ENCODE measurements at regions not wholly inside any gene's neighbourhood (a gene's known extent, or its start where the extent isn't known, plus 50 kb on each side); places are given as distances from the start of the nearest gene placed in this dataset.
"Not testable (repeated sequence)": the region's sequence is repeated elsewhere in the genome, so short reads cannot be mapped to it uniquely, and the experiment has no call there.

GRCh38 chr3:186444288-186444687, 82.3 kb upstream of the DGKG start:
- Histone ChIP-seq H3K36me3 (ENCODE audit: control insufficient read depth, insufficient read depth, low read length) (no peaks in the 10 kb centered on the region), H3K27me3 (replicated peaks; ENCODE audit: control insufficient read depth, insufficient read depth, low read length) (no peaks in the 10 kb centered on the region), H3K4me3 (replicated peaks; ENCODE audit: low read depth, low read length) (no peak overlapping the region)
- no peak for TF ChIP-seq CTCF (IDR thresholded peaks at IDR 0.05; ENCODE audit: insufficient read depth, low read length, poor library complexity, severe bottlenecking)
- no peak for DNase-seq (ENCODE audit: extremely low read depth, insufficient read length)

DNA sequence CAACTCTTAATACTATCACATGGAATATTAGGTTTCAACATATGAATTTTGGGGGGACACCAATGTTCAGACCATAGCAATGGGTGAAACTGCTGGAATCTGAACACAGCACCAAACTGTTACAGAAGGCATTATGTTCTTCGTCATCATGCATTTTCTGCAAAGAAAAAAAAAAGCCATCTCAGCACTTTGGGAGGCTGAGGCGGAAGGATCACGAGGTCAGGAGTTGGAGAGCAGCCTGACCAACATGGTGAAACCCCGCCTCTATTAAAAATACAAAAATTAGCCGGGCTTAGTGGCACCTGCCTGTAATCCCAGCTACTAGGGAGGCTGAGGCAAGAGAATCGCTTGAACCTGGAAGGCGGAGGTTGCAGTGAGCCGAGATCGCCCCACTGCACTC, 80.9 kb upstream of the DGKG start:
- not testable (repeated sequence) for H3K27me3 ChIP-seq (replicated peaks; ENCODE audit: control insufficient read depth, insufficient read depth, low read length); H3K36me3 ChIP-seq (ENCODE audit: control insufficient read depth, insufficient read depth, low read length); H3K4me3 ChIP-seq (replicated peaks; ENCODE audit: low read depth, low read length); DNase-seq (ENCODE audit: extremely low read depth, insufficient read length)

- H3K27me3 ChIP-seq (replicated peaks; ENCODE audit: control insufficient read depth, insufficient read depth, low read length), result no peaks in the 10 kb centered on the region
- no peak for TF ChIP-seq CTCF (IDR thresholded peaks at IDR 0.05; ENCODE audit: insufficient read depth, low read length, poor library complexity, severe bottlenecking)
- no peaks in the 10 kb centered on the region for H3K36me3 ChIP-seq (ENCODE audit: control insufficient read depth, insufficient read depth, low read length)
- DNase-seq (ENCODE audit: extremely low read depth, insufficient read length), result no peak
- no peak overlapping the region for H3K4me3 ChIP-seq (replicated peaks; ENCODE audit: low read depth, low read length)
These were observed 80.1 kb upstream of the DGKG start for GRCh38 chr3:186442162-186442561.

GRCh38 chr3:186440891-186441290, 78.9 kb upstream of the DGKG start:
- no peak for TF ChIP-seq CTCF (IDR thresholded peaks at IDR 0.05; ENCODE audit: insufficient read depth, low read length, poor library complexity, severe bottlenecking)
- DNase-seq (ENCODE audit: extremely low read depth, insufficient read length), result no peak
- Histone ChIP-seq H3K4me3 (replicated peaks; ENCODE audit: low read depth, low read length) (no peak overlapping the region), H3K36me3 (ENCODE audit: control insufficient read depth, insufficient read depth, low read length) (no peaks in the 10 kb centered on the region), H3K27me3 (replicated peaks; ENCODE audit: control insufficient read depth, insufficient read depth, low read length) (no peaks in the 10 kb centered on the region)

DNA sequence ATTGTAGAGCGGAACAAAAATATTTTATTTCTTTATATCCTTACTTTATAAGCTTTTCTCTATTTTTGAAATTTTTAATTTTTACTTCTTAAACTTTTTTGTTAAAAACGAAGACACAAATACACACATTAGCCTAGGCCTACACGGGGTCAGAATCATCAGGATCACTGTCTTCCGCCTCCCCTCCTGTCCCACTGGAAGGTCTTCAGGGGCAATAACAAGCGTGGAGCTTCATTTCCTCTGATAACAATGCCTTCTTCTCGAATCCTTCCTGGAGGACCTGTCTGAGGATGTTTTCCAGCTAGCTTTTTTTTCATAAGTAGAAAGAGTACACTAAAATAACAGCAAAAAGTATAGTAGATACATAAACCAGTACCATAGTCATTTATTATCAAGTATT, 77.7 kb upstream of the DGKG start:
- DNase-seq (ENCODE audit: extremely low read depth, insufficient read length), result no peak
- no peak for TF ChIP-seq CTCF (IDR thresholded peaks at IDR 0.05; ENCODE audit: insufficient read depth, low read length, poor library complexity, severe bottlenecking)
- no peaks in the 10 kb centered on the region for H3K36me3 ChIP-seq (ENCODE audit: control insufficient read depth, insufficient read depth, low read length)
- H3K27me3 ChIP-seq (replicated peaks; ENCODE audit: control insufficient read depth, insufficient read depth, low read length), result no peaks in the 10 kb centered on the region
- H3K4me3 ChIP-seq (replicated peaks; ENCODE audit: low read depth, low read length), result no peak overlapping the region

DNA sequence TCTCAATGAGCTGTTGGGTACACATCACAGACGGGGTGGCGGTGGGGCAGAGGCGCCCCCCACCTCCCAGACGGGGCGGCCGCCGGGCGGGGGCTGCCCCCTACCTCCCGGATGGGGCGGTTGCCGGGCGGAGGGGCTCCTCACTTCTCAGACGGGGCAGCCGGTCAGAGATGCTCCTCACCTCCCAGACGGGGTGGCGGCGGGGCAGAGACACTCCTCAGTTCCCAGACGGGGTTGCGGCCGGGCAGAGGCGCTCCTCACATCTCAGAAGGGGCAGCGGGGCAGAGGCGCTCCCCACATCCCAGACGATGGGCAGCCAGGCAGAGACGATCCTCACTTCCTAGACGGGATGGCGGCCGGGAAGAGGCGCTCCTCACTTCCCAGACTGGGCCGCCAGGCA, 73.3 kb upstream of the DGKG start:
- not testable (repeated sequence) for H3K36me3 ChIP-seq (ENCODE audit: control insufficient read depth, insufficient read depth, low read length); H3K4me3 ChIP-seq (replicated peaks; ENCODE audit: low read depth, low read length); H3K27me3 ChIP-seq (replicated peaks; ENCODE audit: control insufficient read depth, insufficient read depth, low read length); DNase-seq (ENCODE audit: extremely low read depth, insufficient read length)

GRCh38 chr3:186432944-186433732, 71.1 kb upstream of the DGKG start:
- TF ChIP-seq CTCF (IDR thresholded peaks at IDR 0.05; ENCODE audit: insufficient read depth, low read length, poor library complexity, severe bottlenecking), result no peak
- no peak overlapping the region for H3K4me3 ChIP-seq (replicated peaks; ENCODE audit: low read depth, low read length)
- no peaks in the 10 kb centered on the region for H3K36me3 ChIP-seq (ENCODE audit: control insufficient read depth, insufficient read depth, low read length)
- DNase-seq (ENCODE audit: extremely low read depth, insufficient read length), result no peak
- H3K27me3 ChIP-seq (replicated peaks; ENCODE audit: control insufficient read depth, insufficient read depth, low read length), result no peaks in the 10 kb centered on the region
